Fibroblast of lung (primary cell): ENCODE measurements at regions not wholly inside any gene's neighbourhood (a gene's known extent, or its start where the extent isn't known, plus 50 kb on each side); places are given as distances from the start of the nearest gene placed in this dataset.

Source experiments
- EZH2 ChIP-seq: IDR thresholded peaks from 2 replicates; pipeline ENCODE4 v1.5.1; 2012; ENCODE audit warnings: low read length, control low read depth, mild to moderate bottlenecking; ENCODE audit errors: missing control alignments
- TF ChIP-seq, protein P1 (sequence below), 2 donors: IDR thresholded peaks in 1 of 2; conservative IDR thresholded peaks in 1 of 2; 1 replicate in 1 of 2; 2 replicates in 1 of 2; pipeline ENCODE4 v1.5.1; 2011 to 2012; ENCODE audit warnings: low read length in 2 of 2, control low read depth in 1 of 2, inconsistent platforms in 1 of 2, low read depth in 1 of 2, mild to moderate bottlenecking in 1 of 2

GRCh38 chr20:41669708-41670263 is 51.6 kb upstream of the CHD6 start:
- TF ChIP-seq, protein P1, sequence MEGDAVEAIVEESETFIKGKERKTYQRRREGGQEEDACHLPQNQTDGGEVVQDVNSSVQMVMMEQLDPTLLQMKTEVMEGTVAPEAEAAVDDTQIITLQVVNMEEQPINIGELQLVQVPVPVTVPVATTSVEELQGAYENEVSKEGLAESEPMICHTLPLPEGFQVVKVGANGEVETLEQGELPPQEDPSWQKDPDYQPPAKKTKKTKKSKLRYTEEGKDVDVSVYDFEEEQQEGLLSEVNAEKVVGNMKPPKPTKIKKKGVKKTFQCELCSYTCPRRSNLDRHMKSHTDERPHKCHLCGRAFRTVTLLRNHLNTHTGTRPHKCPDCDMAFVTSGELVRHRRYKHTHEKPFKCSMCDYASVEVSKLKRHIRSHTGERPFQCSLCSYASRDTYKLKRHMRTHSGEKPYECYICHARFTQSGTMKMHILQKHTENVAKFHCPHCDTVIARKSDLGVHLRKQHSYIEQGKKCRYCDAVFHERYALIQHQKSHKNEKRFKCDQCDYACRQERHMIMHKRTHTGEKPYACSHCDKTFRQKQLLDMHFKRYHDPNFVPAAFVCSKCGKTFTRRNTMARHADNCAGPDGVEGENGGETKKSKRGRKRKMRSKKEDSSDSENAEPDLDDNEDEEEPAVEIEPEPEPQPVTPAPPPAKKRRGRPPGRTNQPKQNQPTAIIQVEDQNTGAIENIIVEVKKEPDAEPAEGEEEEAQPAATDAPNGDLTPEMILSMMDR (conservative IDR thresholded peaks at IDR 0.05 in 1 of 2, IDR thresholded peaks at IDR 0.05 in 1 of 2; ENCODE audit: low read depth in 1 of 2, low read length in 2 of 2): no peak
- TF ChIP-seq EZH2: no peak
